ENCODE measurements at regions not wholly inside any gene's neighbourhood (a gene's known extent, or its start where the extent isn't known, plus 50 kb on each side); places are given as distances from the start of the nearest gene placed in this dataset.

DNA sequence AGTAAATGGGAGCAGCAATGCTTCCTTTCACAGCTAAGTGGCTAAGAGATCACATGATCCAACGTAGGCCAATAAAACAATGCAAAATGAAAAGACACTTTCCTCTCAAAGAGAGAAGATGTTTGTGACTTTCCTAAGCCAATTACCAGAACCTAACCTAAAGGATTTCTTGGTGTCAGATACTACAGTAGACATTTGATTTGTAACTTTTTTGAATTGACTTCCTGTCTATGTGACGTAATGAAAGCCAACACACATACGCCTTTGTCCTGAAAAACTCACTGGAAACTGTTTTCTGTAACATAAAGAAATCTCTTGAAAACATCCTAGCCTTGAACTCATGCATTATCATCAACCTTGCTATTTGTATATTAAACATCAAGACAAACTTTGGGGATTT, 417.1 kb downstream of the GPAM start:
- TF ChIP-seq, protein P1, sequence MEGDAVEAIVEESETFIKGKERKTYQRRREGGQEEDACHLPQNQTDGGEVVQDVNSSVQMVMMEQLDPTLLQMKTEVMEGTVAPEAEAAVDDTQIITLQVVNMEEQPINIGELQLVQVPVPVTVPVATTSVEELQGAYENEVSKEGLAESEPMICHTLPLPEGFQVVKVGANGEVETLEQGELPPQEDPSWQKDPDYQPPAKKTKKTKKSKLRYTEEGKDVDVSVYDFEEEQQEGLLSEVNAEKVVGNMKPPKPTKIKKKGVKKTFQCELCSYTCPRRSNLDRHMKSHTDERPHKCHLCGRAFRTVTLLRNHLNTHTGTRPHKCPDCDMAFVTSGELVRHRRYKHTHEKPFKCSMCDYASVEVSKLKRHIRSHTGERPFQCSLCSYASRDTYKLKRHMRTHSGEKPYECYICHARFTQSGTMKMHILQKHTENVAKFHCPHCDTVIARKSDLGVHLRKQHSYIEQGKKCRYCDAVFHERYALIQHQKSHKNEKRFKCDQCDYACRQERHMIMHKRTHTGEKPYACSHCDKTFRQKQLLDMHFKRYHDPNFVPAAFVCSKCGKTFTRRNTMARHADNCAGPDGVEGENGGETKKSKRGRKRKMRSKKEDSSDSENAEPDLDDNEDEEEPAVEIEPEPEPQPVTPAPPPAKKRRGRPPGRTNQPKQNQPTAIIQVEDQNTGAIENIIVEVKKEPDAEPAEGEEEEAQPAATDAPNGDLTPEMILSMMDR (IDR thresholded peaks at IDR 0.05), result no peak
- no peak for TF ChIP-seq POLR2A (IDR thresholded peaks at IDR 0.05)
